Prostate gland (tissue), 2 donors: ENCODE measurements at regions not wholly inside any gene's neighbourhood (a gene's known extent, or its start where the extent isn't known, plus 50 kb on each side); places are given as distances from the start of the nearest gene placed in this dataset.

Source experiments
- DNase-seq: peaks from one replicate; pipeline ENCODE4 v3.0.0-alpha.2; 2019; ENCODE audit warnings: low spot score
- H3K27ac ChIP-seq, 2 donors: fragments of 200-600 bp; sonication (generic); 2 replicates each; pipeline ENCODE4 v1.5.1; 2017 to 2019
- H3K27me3 ChIP-seq: fragments of 200-600 bp; sonication (generic); replicated peaks from 2 replicates; pipeline ENCODE4 v1.5.1; 2019; ENCODE audit not compliant: insufficient read depth
- H3K36me3 ChIP-seq, 2 donors: fragments of 200-600 bp; sonication (generic); 1 replicate in 1 of 2; 2 replicates in 1 of 2; pipeline versions ENCODE4 v1.5.1 to v1.8.1; 2017 to 2019
- H3K4me1 ChIP-seq: fragments of 200-600 bp; sonication (generic); replicated peaks from 2 replicates; pipeline ENCODE4 v1.5.1; 2019
- H3K4me3 ChIP-seq, 2 donors: fragments of 200-600 bp; sonication (generic); 2 replicates each; pipeline ENCODE4 v1.5.1; 2017 to 2019
- H3K9me3 ChIP-seq: fragments of 200-600 bp; sonication (generic); 2 replicates; pipeline ENCODE4 v1.5.1; 2017
- CTCF ChIP-seq, 4 experiments: fragments of 200-600 bp in 2 of 4; fragments of 450-650 bp in 2 of 4; sonication (generic) in 2 of 4; IDR thresholded peaks; 1 replicate in 3 of 4; 2 replicates in 1 of 4; pipeline ENCODE4 v1.5.1; 2016 to 2019; ENCODE audit warnings: antibody characterized with exemption in 4 of 4, mild to moderate bottlenecking in 2 of 4, moderate library complexity in 2 of 4
- POLR2A ChIP-seq: fragments of 450-650 bp; IDR thresholded peaks from one replicate; pipeline ENCODE4 v1.6.1; 2016; ENCODE audit warnings: antibody characterized with exemption, mild to moderate bottlenecking
- POLR2AphosphoS5 ChIP-seq: sonication (generic); formaldehyde crosslinking; IDR thresholded peaks from one replicate; pipeline ENCODE4 v1.6.1; 2017; ENCODE audit warnings: antibody characterized with exemption
- WGBS: methylation state at CpG from one replicate; pipeline ENCODE4 v1.1.5; 2018; 5-methylcytosine and 5-hydroxymethylcytosine counted together
- intact Hi-C: fragments of 100-400 bp; cut with DNase I; formaldehyde crosslinking; loops from one replicate; pipeline ENCODE4 v1.14.2; 2022

- Histone ChIP-seq H3K27ac (no peak overlapping the region), H3K4me1 (peaks cover 14% of the 10 kb centered on the region), H3K36me3 (no peaks in the 10 kb centered on the region), H3K9me3 (no peaks in the 10 kb centered on the region), H3K4me3 (no peak overlapping the region), H3K27me3 (peaks cover 17% of the 10 kb centered on the region)
- 65% methylated on average over 5 of the region's 5 CpGs for WGBS
- no peak for DNase-seq
- intact Hi-C loops: loop anchor here (5.0 kb wide), 2 partner anchors 192 to 607 kb away; no protein-coding TSS in a partner anchor
- TF ChIP-seq CTCF (IDR thresholded peaks at IDR 0.05) (no peak), POLR2A (no peak), POLR2AphosphoS5 (no peak)
These were observed 51.1 kb upstream of the TMEM33 start for GRCh38 chr4:41883988-41884734.

GRCh38 chr4:41882625-41883347 is 52.4 kb upstream of the TMEM33 start:
- peak overlapping the region in 1 of 2 donors; percentile 15 for H3K4me3 ChIP-seq
- DNase-seq: peak; percentile 15
- intact Hi-C loops: loop anchor here (5.0 kb wide), 2 partner anchors 190 to 605 kb away; no protein-coding TSS in a partner anchor
- H3K36me3 ChIP-seq: no peaks in the 10 kb centered on the region
- peaks cover 27% of the 10 kb centered on the region for H3K27me3 ChIP-seq
- peaks cover 14% of the 10 kb centered on the region for H3K4me1 ChIP-seq
- H3K27ac ChIP-seq: no peak overlapping the region
- TF ChIP-seq POLR2AphosphoS5: no peak
- peak; percentile 62 to 71 (median 64) for TF ChIP-seq CTCF (IDR thresholded peaks at IDR 0.05)
- 16% methylated on average over 34 of the region's 34 CpGs for WGBS
- no peaks in the 10 kb centered on the region for H3K9me3 ChIP-seq

- intact Hi-C loops: loop anchor here (5.0 kb wide), 2 partner anchors 190 to 605 kb away; no protein-coding TSS in a partner anchor
These were observed 53.1 kb upstream of the TMEM33 start for GRCh38 chr4:41881981-41882624.

More at GRCh38 chr4:41881981-41882624, 53.1 kb upstream of the TMEM33 start:
- peaks cover 33% of the 10 kb centered on the region for H3K27me3 ChIP-seq
- TF ChIP-seq CTCF (IDR thresholded peaks at IDR 0.05) (no peak), POLR2A (no peak), POLR2AphosphoS5 (no peak)
- peaks cover 14% of the 10 kb centered on the region for H3K4me1 ChIP-seq
- no peaks in the 10 kb centered on the region for H3K9me3 ChIP-seq
- DNase-seq: no peak
- 4% methylated on average over 53 of the region's 53 CpGs for WGBS
- peak overlapping the region in 1 of 2 donors; percentile 15 for H3K4me3 ChIP-seq
- no peak overlapping the region for H3K27ac ChIP-seq
- H3K36me3 ChIP-seq: no peaks in the 10 kb centered on the region
